Central memory CD8-positive, alpha-beta T cell (primary cell): ENCODE measurements at regions not wholly inside any gene's neighbourhood (a gene's known extent, or its start where the extent isn't known, plus 50 kb on each side); places are given as distances from the start of the nearest gene placed in this dataset.

Experiments
- ATAC-seq: fragments of 150-1000 bp; cut with Tn5 transposase; replicated peaks from 2 replicates; pipeline ENCODE4 v1.10.0; 2022; ENCODE audit warnings: mild to moderate bottlenecking, moderate FRiP score, moderate number of reproducible peaks; ENCODE audit not compliant: poor library complexity, severe bottlenecking; ENCODE audit errors: extremely low read depth
- DNase-seq, 2 donors: peaks; one replicate each; pipeline ENCODE4 v3.0.0; 2021; ENCODE audit warnings: low spot score in 2 of 2
- H3K27ac Mint-ChIP-seq: one replicate; pipeline ENCODE4 v1.8.0; 2022; ENCODE audit warnings: low read depth, mild to moderate bottlenecking, moderate library complexity, mixed read lengths
- H3K27me3 Mint-ChIP-seq: one replicate; pipeline ENCODE4 v1.8.0; 2022; ENCODE audit warnings: mixed read lengths
- H3K36me3 Mint-ChIP-seq: one replicate; pipeline ENCODE4 v1.8.0; 2022; ENCODE audit warnings: mild to moderate bottlenecking, moderate library complexity, mixed read lengths; ENCODE audit not compliant: insufficient read depth
- H3K4me1 Mint-ChIP-seq: one replicate; pipeline ENCODE4 v1.8.0; 2022; ENCODE audit warnings: mixed read lengths
- H3K4me3 Mint-ChIP-seq: one replicate; pipeline ENCODE4 v1.8.0; 2022; ENCODE audit warnings: mild to moderate bottlenecking, moderate library complexity, mixed read lengths
- H3K9me3 Mint-ChIP-seq: one replicate; pipeline ENCODE4 v1.8.0; 2022; ENCODE audit warnings: mixed read lengths

- no peaks in the 10 kb centered on the region for H3K9me3 Mint-ChIP-seq
- no peaks in the 10 kb centered on the region for H3K36me3 Mint-ChIP-seq
- H3K4me3 Mint-ChIP-seq: no peak overlapping the region
- ATAC-seq: no peak
- H3K27ac Mint-ChIP-seq: no peak overlapping the region
- H3K4me1 Mint-ChIP-seq: no peaks in the 10 kb centered on the region
- no peak for DNase-seq
- H3K27me3 Mint-ChIP-seq: peaks cover 71% of the 10 kb centered on the region
Measured at GRCh38 chr12:108033090-108033489, 96.0 kb upstream of the WSCD2 start.

GRCh38 chr12:108035372-108035771, 93.7 kb upstream of the WSCD2 start:
- no peaks in the 10 kb centered on the region for H3K9me3 Mint-ChIP-seq
- H3K36me3 Mint-ChIP-seq: no peaks in the 10 kb centered on the region
- H3K4me3 Mint-ChIP-seq: no peak overlapping the region
- DNase-seq: no peak
- no peak overlapping the region for H3K27ac Mint-ChIP-seq
- no peaks in the 10 kb centered on the region for H3K4me1 Mint-ChIP-seq
- peaks cover 61% of the 10 kb centered on the region for H3K27me3 Mint-ChIP-seq
- ATAC-seq: no peak

GRCh38 chr12:108037960-108038359, 91.1 kb upstream of the WSCD2 start:
- Mint-ChIP-seq H3K36me3 (no peaks in the 10 kb centered on the region), H3K27ac (no peak overlapping the region), H3K4me1 (no peaks in the 10 kb centered on the region), H3K4me3 (no peak overlapping the region), H3K9me3 (no peaks in the 10 kb centered on the region), H3K27me3 (peaks cover 49% of the 10 kb centered on the region)
- DNase-seq (no peak), ATAC-seq (no peak)

- Mint-ChIP-seq H3K9me3 (no peaks in the 10 kb centered on the region), H3K4me1 (no peaks in the 10 kb centered on the region), H3K27ac (no peak overlapping the region), H3K36me3 (no peaks in the 10 kb centered on the region), H3K4me3 (no peak overlapping the region), H3K27me3 (peaks cover 42% of the 10 kb centered on the region)
- DNase-seq (no peak), ATAC-seq (no peak)
Measured at GRCh38 chr12:108039794-108040193, 89.3 kb upstream of the WSCD2 start.

GRCh38 chr12:108040947-108041346, 88.1 kb upstream of the WSCD2 start:
- no peak for DNase-seq
- Mint-ChIP-seq H3K4me1 (no peaks in the 10 kb centered on the region), H3K27ac (no peak overlapping the region), H3K36me3 (no peaks in the 10 kb centered on the region), H3K9me3 (no peaks in the 10 kb centered on the region), H3K4me3 (no peak overlapping the region), H3K27me3 (peaks cover 45% of the 10 kb centered on the region)
- no peak for ATAC-seq

GRCh38 chr12:108043286-108043685, 85.8 kb upstream of the WSCD2 start:
- Mint-ChIP-seq H3K9me3 (no peaks in the 10 kb centered on the region), H3K27ac (no peak overlapping the region), H3K4me1 (no peaks in the 10 kb centered on the region), H3K4me3 (no peak overlapping the region), H3K27me3 (peaks cover 47% of the 10 kb centered on the region), H3K36me3 (no peaks in the 10 kb centered on the region)
- DNase-seq (no peak), ATAC-seq (no peak)

GRCh38 chr12:108043750-108044533, 85.1 kb upstream of the WSCD2 start:
- no peak overlapping the region for H3K4me3 Mint-ChIP-seq
- no peak overlapping the region for H3K27ac Mint-ChIP-seq
- H3K36me3 Mint-ChIP-seq: no peaks in the 10 kb centered on the region
- no peaks in the 10 kb centered on the region for H3K9me3 Mint-ChIP-seq
- H3K4me1 Mint-ChIP-seq: no peaks in the 10 kb centered on the region
- H3K27me3 Mint-ChIP-seq: peaks cover 50% of the 10 kb centered on the region
- no peak for DNase-seq
- ATAC-seq: no peak

- H3K9me3 Mint-ChIP-seq: no peaks in the 10 kb centered on the region
- ATAC-seq (no peak), DNase-seq (no peak)
- no peaks in the 10 kb centered on the region for H3K4me1 Mint-ChIP-seq
- H3K27ac Mint-ChIP-seq: no peak overlapping the region
- no peaks in the 10 kb centered on the region for H3K36me3 Mint-ChIP-seq
- H3K4me3 Mint-ChIP-seq: no peak overlapping the region
- peaks cover 48% of the 10 kb centered on the region for H3K27me3 Mint-ChIP-seq
Measured at GRCh38 chr12:108046135-108046534, 83.0 kb upstream of the WSCD2 start.

GRCh38 chr12:108046650-108047049, 82.4 kb upstream of the WSCD2 start:
- Mint-ChIP-seq H3K4me3 (no peak overlapping the region), H3K27ac (no peak overlapping the region), H3K9me3 (no peaks in the 10 kb centered on the region), H3K4me1 (no peaks in the 10 kb centered on the region), H3K36me3 (no peaks in the 10 kb centered on the region), H3K27me3 (peaks cover 53% of the 10 kb centered on the region)
- no peak for ATAC-seq
- DNase-seq: no peak

GRCh38 chr12:108047071-108047550, 82.0 kb upstream of the WSCD2 start:
- Mint-ChIP-seq H3K27ac (no peak overlapping the region), H3K4me3 (no peak overlapping the region), H3K36me3 (no peaks in the 10 kb centered on the region), H3K27me3 (peaks cover 57% of the 10 kb centered on the region), H3K9me3 (no peaks in the 10 kb centered on the region), H3K4me1 (no peaks in the 10 kb centered on the region)
- ATAC-seq (no peak), DNase-seq (no peak)

- Mint-ChIP-seq H3K9me3 (no peaks in the 10 kb centered on the region), H3K36me3 (no peaks in the 10 kb centered on the region), H3K27ac (no peak overlapping the region), H3K4me3 (no peak overlapping the region), H3K27me3 (peaks cover 70% of the 10 kb centered on the region), H3K4me1 (no peaks in the 10 kb centered on the region)
- ATAC-seq (no peak), DNase-seq (no peak)
Measured at GRCh38 chr12:108048686-108049085, 80.4 kb upstream of the WSCD2 start.

- Mint-ChIP-seq H3K27ac (no peak overlapping the region), H3K36me3 (no peaks in the 10 kb centered on the region), H3K4me3 (no peak overlapping the region), H3K27me3 (peaks cover 66% of the 10 kb centered on the region), H3K4me1 (no peaks in the 10 kb centered on the region), H3K9me3 (no peaks in the 10 kb centered on the region)
- ATAC-seq: no peak
- DNase-seq: no peak
Measured at GRCh38 chr12:108050696-108051095, 78.4 kb upstream of the WSCD2 start.

- H3K27me3 Mint-ChIP-seq: peaks cover 68% of the 10 kb centered on the region
- H3K4me1 Mint-ChIP-seq: no peaks in the 10 kb centered on the region
- ATAC-seq: no peak
- H3K9me3 Mint-ChIP-seq: no peaks in the 10 kb centered on the region
- no peak overlapping the region for H3K4me3 Mint-ChIP-seq
- H3K27ac Mint-ChIP-seq: no peak overlapping the region
- DNase-seq: no peak
- H3K36me3 Mint-ChIP-seq: no peaks in the 10 kb centered on the region
Measured at GRCh38 chr12:108052260-108052659, 76.8 kb upstream of the WSCD2 start.
